Suprapubic skin (tissue), 3 donors: ENCODE measurements at regions not wholly inside any gene's neighbourhood (a gene's known extent, or its start where the extent isn't known, plus 50 kb on each side); places are given as distances from the start of the nearest gene placed in this dataset.

Experiments used
- CTCF ChIP-seq, 2 donors: fragments of 200-600 bp in 1 of 2; fragments of 450-650 bp in 1 of 2; sonication (generic) in 1 of 2; IDR thresholded peaks; one replicate each; pipeline ENCODE4 v1.5.1; 2016 to 2019; ENCODE audit warnings: antibody characterized with exemption in 2 of 2, mild to moderate bottlenecking in 1 of 2, moderate library complexity in 1 of 2
- POLR2A ChIP-seq, 2 donors: fragments of 450-650 bp; IDR thresholded peaks; one replicate each; pipeline ENCODE4 v1.6.1; 2017; ENCODE audit warnings: antibody characterized with exemption in 2 of 2, mild to moderate bottlenecking in 2 of 2, moderate library complexity in 2 of 2

- TF ChIP-seq CTCF (IDR thresholded peaks at IDR 0.05): no peak
- no peak for TF ChIP-seq POLR2A (IDR thresholded peaks at IDR 0.05)
Observed at GRCh38 chr2:56709181-56709580, 525.4 kb downstream of the CCDC85A start.
